HL-60 (cell line): ENCODE measurements at regions not wholly inside any gene's neighbourhood (a gene's known extent, or its start where the extent isn't known, plus 50 kb on each side); places are given as distances from the start of the nearest gene placed in this dataset.

Experiments used
- DNase-seq, 2 experiments: peaks; one replicate each; pipeline ENCODE4 v3.0.0-alpha.2; 2010 to 2020; ENCODE audit warnings: low read depth in 1 of 2, low spot score in 1 of 2
- H3K27ac ChIP-seq: fragments of 250-450 bp; sonication (Bioruptor Pico); replicated peaks from 2 replicates; pipeline ENCODE4 v1.5.1; 2020; ENCODE audit warnings: mild to moderate bottlenecking, moderate library complexity
- H3K27me3 ChIP-seq: fragments of 250-450 bp; sonication (Bioruptor Pico); 2 replicates; pipeline ENCODE4 v1.5.1; 2021; ENCODE audit warnings: mild to moderate bottlenecking, moderate library complexity; ENCODE audit not compliant: insufficient read depth, poor library complexity, severe bottlenecking
- H3K4me3 ChIP-seq: replicated peaks from 2 replicates; pipeline ENCODE4 v1.5.1; 2011; ENCODE audit warnings: mild to moderate bottlenecking, control low read depth, low read length; ENCODE audit not compliant: insufficient read depth
- GABPA ChIP-seq: IDR thresholded peaks from 2 replicates; pipeline ENCODE4 v1.6.1; 2012; ENCODE audit warnings: low read depth
- POLR2AphosphoS5 ChIP-seq: IDR thresholded peaks from 2 replicates; pipeline ENCODE4 v1.6.1; 2012; ENCODE audit warnings: low read depth
- SPI1 ChIP-seq: IDR thresholded peaks from 2 replicates; pipeline ENCODE4 v1.6.1; 2012; ENCODE audit warnings: low read depth, mild to moderate bottlenecking, borderline replicate concordance
- TF ChIP-seq, protein P1 (sequence below): IDR thresholded peaks from one replicate; pipeline ENCODE4 v1.5.1; 2011; ENCODE audit warnings: low read length, control low read depth, inconsistent platforms; ENCODE audit not compliant: insufficient read depth
- TF ChIP-seq, protein P2 (sequence below): IDR thresholded peaks from 2 replicates; pipeline ENCODE4 v1.6.1; 2012; ENCODE audit warnings: low read depth; ENCODE audit not compliant: insufficient replicate concordance

DNA sequence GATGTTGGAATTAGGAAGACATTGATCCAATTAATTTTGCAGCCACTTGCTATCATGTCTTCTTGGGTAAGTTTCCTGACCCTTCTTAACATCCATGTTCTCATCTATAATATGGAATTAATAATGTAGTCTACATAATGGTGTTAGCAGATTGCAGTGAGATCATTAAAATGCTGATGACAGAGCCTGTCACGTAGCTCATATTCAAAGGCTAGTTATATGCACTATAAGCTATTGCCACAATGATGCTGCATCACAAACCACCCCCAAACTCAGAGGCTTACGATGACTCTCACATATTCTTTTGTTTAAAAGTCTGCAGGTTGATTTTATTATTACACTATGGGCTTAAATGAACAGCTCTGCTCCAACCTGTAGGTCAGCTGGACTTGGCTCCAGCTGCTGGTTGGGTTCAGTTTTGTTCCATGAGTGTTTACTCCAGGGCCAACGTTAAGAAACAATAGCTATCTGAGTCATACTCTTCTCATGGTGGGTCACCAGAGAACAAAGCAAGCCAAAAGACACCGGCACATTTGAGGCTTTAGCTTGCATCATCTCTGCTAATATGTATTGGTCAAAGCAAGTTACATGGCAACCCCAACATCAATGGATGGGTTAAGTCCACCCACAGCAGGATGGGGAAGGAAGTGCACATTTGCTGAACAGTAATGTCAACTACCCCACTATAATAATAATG, 250.0 kb upstream of the SLCO3A1 start:
- peaks cover 15% of the 10 kb centered on the region for H3K27me3 ChIP-seq
- no peak overlapping the region for H3K4me3 ChIP-seq
- TF ChIP-seq, protein P1, sequence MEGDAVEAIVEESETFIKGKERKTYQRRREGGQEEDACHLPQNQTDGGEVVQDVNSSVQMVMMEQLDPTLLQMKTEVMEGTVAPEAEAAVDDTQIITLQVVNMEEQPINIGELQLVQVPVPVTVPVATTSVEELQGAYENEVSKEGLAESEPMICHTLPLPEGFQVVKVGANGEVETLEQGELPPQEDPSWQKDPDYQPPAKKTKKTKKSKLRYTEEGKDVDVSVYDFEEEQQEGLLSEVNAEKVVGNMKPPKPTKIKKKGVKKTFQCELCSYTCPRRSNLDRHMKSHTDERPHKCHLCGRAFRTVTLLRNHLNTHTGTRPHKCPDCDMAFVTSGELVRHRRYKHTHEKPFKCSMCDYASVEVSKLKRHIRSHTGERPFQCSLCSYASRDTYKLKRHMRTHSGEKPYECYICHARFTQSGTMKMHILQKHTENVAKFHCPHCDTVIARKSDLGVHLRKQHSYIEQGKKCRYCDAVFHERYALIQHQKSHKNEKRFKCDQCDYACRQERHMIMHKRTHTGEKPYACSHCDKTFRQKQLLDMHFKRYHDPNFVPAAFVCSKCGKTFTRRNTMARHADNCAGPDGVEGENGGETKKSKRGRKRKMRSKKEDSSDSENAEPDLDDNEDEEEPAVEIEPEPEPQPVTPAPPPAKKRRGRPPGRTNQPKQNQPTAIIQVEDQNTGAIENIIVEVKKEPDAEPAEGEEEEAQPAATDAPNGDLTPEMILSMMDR: no peak
- TF ChIP-seq, protein P2, sequence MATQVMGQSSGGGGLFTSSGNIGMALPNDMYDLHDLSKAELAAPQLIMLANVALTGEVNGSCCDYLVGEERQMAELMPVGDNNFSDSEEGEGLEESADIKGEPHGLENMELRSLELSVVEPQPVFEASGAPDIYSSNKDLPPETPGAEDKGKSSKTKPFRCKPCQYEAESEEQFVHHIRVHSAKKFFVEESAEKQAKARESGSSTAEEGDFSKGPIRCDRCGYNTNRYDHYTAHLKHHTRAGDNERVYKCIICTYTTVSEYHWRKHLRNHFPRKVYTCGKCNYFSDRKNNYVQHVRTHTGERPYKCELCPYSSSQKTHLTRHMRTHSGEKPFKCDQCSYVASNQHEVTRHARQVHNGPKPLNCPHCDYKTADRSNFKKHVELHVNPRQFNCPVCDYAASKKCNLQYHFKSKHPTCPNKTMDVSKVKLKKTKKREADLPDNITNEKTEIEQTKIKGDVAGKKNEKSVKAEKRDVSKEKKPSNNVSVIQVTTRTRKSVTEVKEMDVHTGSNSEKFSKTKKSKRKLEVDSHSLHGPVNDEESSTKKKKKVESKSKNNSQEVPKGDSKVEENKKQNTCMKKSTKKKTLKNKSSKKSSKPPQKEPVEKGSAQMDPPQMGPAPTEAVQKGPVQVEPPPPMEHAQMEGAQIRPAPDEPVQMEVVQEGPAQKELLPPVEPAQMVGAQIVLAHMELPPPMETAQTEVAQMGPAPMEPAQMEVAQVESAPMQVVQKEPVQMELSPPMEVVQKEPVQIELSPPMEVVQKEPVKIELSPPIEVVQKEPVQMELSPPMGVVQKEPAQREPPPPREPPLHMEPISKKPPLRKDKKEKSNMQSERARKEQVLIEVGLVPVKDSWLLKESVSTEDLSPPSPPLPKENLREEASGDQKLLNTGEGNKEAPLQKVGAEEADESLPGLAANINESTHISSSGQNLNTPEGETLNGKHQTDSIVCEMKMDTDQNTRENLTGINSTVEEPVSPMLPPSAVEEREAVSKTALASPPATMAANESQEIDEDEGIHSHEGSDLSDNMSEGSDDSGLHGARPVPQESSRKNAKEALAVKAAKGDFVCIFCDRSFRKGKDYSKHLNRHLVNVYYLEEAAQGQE: no peak
- TF ChIP-seq GABPA (no peak), SPI1 (no peak), POLR2AphosphoS5 (no peak)
- H3K27ac ChIP-seq: no peak overlapping the region
- DNase-seq: no peak

DNA sequence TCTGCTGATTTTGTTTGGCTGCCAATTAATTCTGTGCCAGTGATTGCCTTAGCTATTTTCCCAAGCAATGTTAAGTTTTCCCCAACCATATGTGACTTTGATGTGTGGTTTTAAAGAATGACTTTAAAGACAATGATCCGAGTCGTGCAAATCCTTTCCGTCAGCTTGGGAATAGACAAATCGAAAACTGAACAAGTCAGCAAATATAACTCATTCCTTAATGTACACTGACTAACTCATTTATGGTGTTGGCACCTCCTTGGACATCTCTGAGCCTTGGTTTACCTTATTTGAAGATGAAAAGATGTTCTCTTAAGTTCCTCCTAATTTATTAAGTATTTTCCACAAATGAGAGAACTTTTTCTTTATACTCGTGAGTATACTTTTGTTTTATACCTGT, 249.4 kb upstream of the SLCO3A1 start:
- TF ChIP-seq POLR2AphosphoS5 (no peak), SPI1 (no peak)
- Histone ChIP-seq H3K27me3 (peaks cover 15% of the 10 kb centered on the region), H3K4me3 (no peak overlapping the region), H3K27ac (no peak overlapping the region)
- no peak for DNase-seq

DNA sequence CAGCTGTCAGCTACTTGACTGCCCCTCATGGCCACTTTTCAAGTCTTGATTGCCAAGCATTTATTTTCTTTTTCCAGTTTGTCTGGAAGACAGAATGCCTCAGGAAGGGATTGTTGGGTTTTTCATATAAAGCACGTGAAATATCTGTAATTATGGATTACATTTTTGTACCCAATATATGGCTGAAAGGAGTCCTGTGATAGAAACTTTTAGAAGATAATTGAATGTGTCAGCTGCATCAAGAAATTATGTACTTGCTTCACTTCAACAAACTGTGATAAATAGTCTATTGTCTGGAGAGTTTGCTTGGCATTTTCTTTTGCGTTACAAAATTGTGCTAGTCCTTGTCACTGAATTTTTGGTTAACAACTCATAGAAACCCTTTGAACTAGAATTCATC, 247.9 kb upstream of the SLCO3A1 start:
- H3K27ac ChIP-seq: no peak overlapping the region
- no peak for DNase-seq
- H3K27me3 ChIP-seq: peaks cover 15% of the 10 kb centered on the region
- no peak for TF ChIP-seq SPI1
- H3K4me3 ChIP-seq: no peak overlapping the region

DNA sequence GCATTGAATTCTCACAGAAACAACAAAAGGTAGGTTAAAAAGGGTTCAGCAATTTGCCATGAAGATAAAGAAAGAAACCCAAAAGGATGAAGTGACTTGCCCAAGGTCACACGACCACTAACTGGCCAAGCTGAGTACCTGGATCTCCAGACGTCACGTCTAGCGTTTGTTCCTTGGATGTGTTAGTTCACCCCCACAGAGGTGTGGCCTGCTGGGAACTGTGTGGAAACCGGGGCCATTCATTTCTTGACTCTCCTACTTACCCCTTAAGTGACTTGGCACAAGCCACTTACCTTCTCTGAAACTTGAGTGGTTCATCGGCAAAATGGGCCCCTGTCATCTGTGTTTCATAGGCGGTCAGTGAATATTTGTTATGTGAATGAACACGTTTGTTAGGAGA, 244.3 kb upstream of the SLCO3A1 start:
- TF ChIP-seq GABPA (no peak), POLR2AphosphoS5 (no peak), SPI1 (no peak)
- TF ChIP-seq, protein P1: no peak
- TF ChIP-seq, protein P2: no peak
- H3K27ac ChIP-seq: no peak overlapping the region
- H3K4me3 ChIP-seq: no peak overlapping the region
- H3K27me3 ChIP-seq: peaks cover 12% of the 10 kb centered on the region
- DNase-seq: no peak

DNA sequence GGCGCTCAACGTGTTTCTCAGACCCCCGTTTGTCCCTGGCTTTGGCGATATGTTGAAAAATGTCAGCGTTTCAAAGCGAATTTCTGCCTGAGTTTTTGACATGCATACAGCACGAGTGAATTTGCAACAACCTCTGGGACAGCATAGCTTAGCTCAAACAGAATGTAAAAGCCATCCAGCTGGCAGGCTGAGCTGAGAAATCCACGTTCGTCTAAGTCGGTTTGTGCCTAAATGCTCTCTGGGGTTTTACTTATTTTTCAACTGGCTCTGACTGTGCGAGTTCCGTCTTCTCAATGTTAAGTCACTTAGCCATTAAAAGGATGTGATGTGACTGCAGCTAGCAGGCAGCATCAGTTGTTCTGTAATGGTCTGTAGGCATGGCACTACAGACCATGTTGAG, 243.5 kb upstream of the SLCO3A1 start:
- no peak overlapping the region for H3K4me3 ChIP-seq
- peaks cover 7% of the 10 kb centered on the region for H3K27me3 ChIP-seq
- no peak for DNase-seq
- TF ChIP-seq, protein P2: no peak
- TF ChIP-seq SPI1 (no peak), POLR2AphosphoS5 (no peak), GABPA (no peak)
- TF ChIP-seq, protein P1: no peak
- H3K27ac ChIP-seq: no peak overlapping the region
